ENCODE measurements at regions not wholly inside any gene's neighbourhood (a gene's known extent, or its start where the extent isn't known, plus 50 kb on each side); places are given as distances from the start of the nearest gene placed in this dataset.

GRCh38 chr2:117071556-117072102 is 742.9 kb upstream of the DDX18 start:
- ATAC-seq (no peak), DNase-seq (no peak)

GRCh38 chr2:117074756-117075155 is 739.7 kb upstream of the DDX18 start:
- no peak for ATAC-seq
- no peak for DNase-seq

GRCh38 chr2:117085256-117085655 is 729.2 kb upstream of the DDX18 start:
- ATAC-seq: no peak
- DNase-seq: no peak

- DNase-seq (no peak), ATAC-seq (no peak)
Measured at GRCh38 chr2:117085737-117086136, 728.8 kb upstream of the DDX18 start.

GRCh38 chr2:117086174-117086942 is 728.1 kb upstream of the DDX18 start:
- ATAC-seq (no peak), DNase-seq (no peak)

- ATAC-seq: no peak
Measured at GRCh38 chr2:117086943-117087250, 727.6 kb upstream of the DDX18 start.

GRCh38 chr2:117087535-117088291 is 726.8 kb upstream of the DDX18 start:
- ATAC-seq (no peak), DNase-seq (no peak)

More at GRCh38 chr2:117086943-117087250, 727.6 kb upstream of the DDX18 start:
- no peak for DNase-seq

GRCh38 chr2:117091041-117091837 is 723.3 kb upstream of the DDX18 start:
- ATAC-seq (no peak), DNase-seq (no peak)

- ATAC-seq: no peak
- DNase-seq: no peak
Measured at GRCh38 chr2:117101613-117102012, 712.9 kb upstream of the DDX18 start.

GRCh38 chr2:117108741-117109267 is 705.7 kb upstream of the DDX18 start:
- ATAC-seq: no peak
- no peak for DNase-seq

GRCh38 chr2:117118994-117119393 is 695.5 kb upstream of the DDX18 start:
- ATAC-seq (no peak), DNase-seq (no peak)

GRCh38 chr2:117123362-117123761 is 691.1 kb upstream of the DDX18 start:
- no peak for ATAC-seq
- no peak for DNase-seq

- ATAC-seq (no peak), DNase-seq (no peak)
Measured at GRCh38 chr2:117126656-117127055, 687.8 kb upstream of the DDX18 start.

- ATAC-seq (no peak), DNase-seq (no peak)
Measured at GRCh38 chr2:117127680-117128079, 686.8 kb upstream of the DDX18 start.

GRCh38 chr2:117128461-117128860 is 686.0 kb upstream of the DDX18 start:
- ATAC-seq (no peak), DNase-seq (no peak)

GRCh38 chr2:117137371-117137770 is 677.1 kb upstream of the DDX18 start:
- no peak for ATAC-seq
- DNase-seq: no peak

GRCh38 chr2:117169036-117169765 is 645.3 kb upstream of the DDX18 start:
- DNase-seq: no peak
- no peak for ATAC-seq

- DNase-seq (no peak), ATAC-seq (no peak)
Measured at GRCh38 chr2:117170897-117171296, 643.6 kb upstream of the DDX18 start.

- DNase-seq (no peak), ATAC-seq (no peak)
Measured at GRCh38 chr2:117179405-117179804, 635.1 kb upstream of the DDX18 start.

GRCh38 chr2:117190856-117191559 is 623.5 kb upstream of the DDX18 start:
- ATAC-seq (no peak), DNase-seq (no peak)

- ATAC-seq: no peak
- no peak for DNase-seq
Measured at GRCh38 chr2:117195381-117195780, 619.1 kb upstream of the DDX18 start.
